IPS-20b (cell line): ENCODE measurements at regions not wholly inside any gene's neighbourhood (a gene's known extent, or its start where the extent isn't known, plus 50 kb on each side); places are given as distances from the start of the nearest gene placed in this dataset.

Experiments used
- H3K27ac ChIP-seq: one replicate; pipeline ENCODE4 v1.5.1; 2013; ENCODE audit warnings: low read length
- H3K27me3 ChIP-seq: 2 replicates; pipeline ENCODE4 v1.6.1; 2013; ENCODE audit warnings: mild to moderate bottlenecking, low read length, inconsistent platforms; ENCODE audit not compliant: insufficient read depth
- H3K36me3 ChIP-seq: 2 replicates; pipeline ENCODE4 v1.6.1; 2013; ENCODE audit warnings: low read depth, mild to moderate bottlenecking, inconsistent platforms, low read length, moderate library complexity; ENCODE audit not compliant: insufficient read depth
- H3K4me1 ChIP-seq: 2 replicates; pipeline ENCODE4 v1.6.1; 2013; ENCODE audit warnings: mild to moderate bottlenecking, control low read depth, inconsistent platforms, low read length, moderate library complexity; ENCODE audit not compliant: insufficient read depth
- H3K4me3 ChIP-seq: 2 replicates; pipeline ENCODE4 v1.5.1; 2013; ENCODE audit warnings: mild to moderate bottlenecking, low read length, inconsistent platforms
- H3K9ac ChIP-seq: 2 replicates; pipeline ENCODE4 v1.6.1; 2013; ENCODE audit warnings: low read depth, mild to moderate bottlenecking, inconsistent platforms, low read length, moderate library complexity
- H3K9me3 ChIP-seq: 2 replicates; pipeline ENCODE4 v1.6.1; 2013; ENCODE audit warnings: mild to moderate bottlenecking, low read depth, low read length, inconsistent platforms; ENCODE audit not compliant: insufficient read depth

DNA sequence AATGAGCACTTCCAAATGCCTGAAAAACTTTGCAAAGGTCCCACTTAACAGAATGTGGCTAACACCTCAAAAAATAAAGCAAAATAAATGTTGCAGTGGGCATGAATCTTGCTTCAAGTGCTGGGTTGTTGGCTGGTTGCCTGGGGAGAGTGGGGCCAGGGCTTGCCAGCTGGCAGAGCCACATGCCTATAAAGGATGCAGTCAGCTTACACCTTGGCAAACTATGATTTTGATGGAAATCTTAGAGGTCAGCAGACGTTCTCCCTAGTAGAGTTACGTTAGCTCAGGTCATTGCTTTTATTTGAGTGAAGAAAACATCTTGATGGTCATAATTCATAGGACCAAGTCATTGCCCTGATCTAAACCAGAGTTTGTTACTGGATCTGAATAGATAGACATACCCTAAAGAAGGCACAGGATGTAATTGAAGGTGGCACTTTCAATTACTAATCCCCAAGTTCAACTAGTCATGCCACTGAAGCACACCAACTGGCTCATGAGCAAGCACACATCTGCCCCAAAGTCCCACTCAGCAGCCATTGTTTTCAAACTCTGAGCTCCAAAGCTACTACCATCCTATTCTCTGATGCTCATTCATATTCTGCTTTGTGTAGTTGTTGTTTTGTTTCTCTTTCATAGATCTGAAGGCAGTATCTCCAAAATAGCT, 51.2 kb upstream of the ZSWIM6 start:
- H3K9me3 ChIP-seq: no peaks in the 10 kb centered on the region
- H3K36me3 ChIP-seq: no peaks in the 10 kb centered on the region
- no peaks in the 10 kb centered on the region; the same call in 1 of the 2 replicates for H3K4me1 ChIP-seq
- no peaks in the 10 kb centered on the region for H3K27me3 ChIP-seq
- no peak overlapping the region for H3K9ac ChIP-seq
- H3K27ac ChIP-seq: no peak overlapping the region
- H3K4me3 ChIP-seq: no peak overlapping the region

DNA sequence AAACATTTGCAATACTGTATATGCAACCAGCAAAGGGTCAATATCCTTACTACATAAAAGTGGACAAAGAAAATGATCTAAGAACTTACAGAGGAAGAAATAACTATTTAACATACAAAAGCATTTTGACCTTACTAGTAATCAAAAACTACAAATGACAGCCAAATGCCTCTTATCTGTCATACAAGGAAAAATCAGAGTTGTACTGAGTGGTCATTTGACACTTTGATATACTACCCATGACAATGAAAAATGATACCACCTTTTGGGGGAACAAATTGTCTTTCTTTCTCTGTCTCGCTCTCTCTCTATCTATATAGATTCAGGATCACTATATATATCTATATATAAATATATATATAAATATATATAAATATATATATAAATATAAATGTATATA, 50.4 kb upstream of the ZSWIM6 start:
- H3K27me3 ChIP-seq: no peaks in the 10 kb centered on the region
- no peaks in the 10 kb centered on the region; the same call in 1 of the 2 replicates for H3K4me1 ChIP-seq
- no peaks in the 10 kb centered on the region for H3K9me3 ChIP-seq
- no peak overlapping the region for H3K9ac ChIP-seq
- H3K27ac ChIP-seq: no peak overlapping the region
- H3K36me3 ChIP-seq: no peaks in the 10 kb centered on the region
- no peak overlapping the region for H3K4me3 ChIP-seq
